GM23248 (cell line): ENCODE measurements at regions not wholly inside any gene's neighbourhood (a gene's known extent, or its start where the extent isn't known, plus 50 kb on each side); places are given as distances from the start of the nearest gene placed in this dataset.

Experiments used
- EZH2 ChIP-seq: fragments of 200-600 bp; sonication (generic); IDR thresholded peaks from 2 replicates; pipeline ENCODE4 v1.6.1; 2018; ENCODE audit warnings: antibody characterized with exemption, mild to moderate bottlenecking; ENCODE audit not compliant: insufficient read depth, poor library complexity, severe bottlenecking
- EZH2phosphoT487 ChIP-seq: fragments of 200-600 bp; sonication (generic); IDR thresholded peaks from 2 replicates; pipeline ENCODE4 v1.6.1; 2018; ENCODE audit warnings: antibody characterized with exemption, moderate library complexity, mild to moderate bottlenecking, low read depth; ENCODE audit not compliant: insufficient read depth

DNA sequence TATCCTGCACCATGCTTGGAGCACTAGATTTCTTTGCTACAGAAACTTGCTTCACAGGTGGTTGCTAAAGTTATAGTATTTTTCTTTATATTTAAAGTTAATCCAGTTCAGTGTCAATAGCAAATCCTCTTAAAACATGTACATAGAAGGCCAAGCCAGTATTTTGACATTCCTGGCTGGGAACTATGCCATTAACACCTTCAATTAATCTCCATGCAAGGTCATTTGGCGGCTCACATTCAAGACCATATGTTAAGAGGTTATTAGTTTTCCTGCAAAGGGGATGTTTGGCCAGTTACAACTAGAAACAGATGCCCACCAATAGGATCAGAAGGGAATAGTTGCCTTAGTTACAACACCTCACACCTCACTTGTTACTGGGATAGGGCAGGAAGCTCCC, 261.3 kb upstream of the MEIS1 start:
- TF ChIP-seq EZH2phosphoT487 (no peak), EZH2 (no peak)
